GM12878 (cell line): ENCODE measurements at regions not wholly inside any gene's neighbourhood (a gene's known extent, or its start where the extent isn't known, plus 50 kb on each side); places are given as distances from the start of the nearest gene placed in this dataset.

Experiments
- ATAC-seq: fragments of 200-7000 bp; cut with Tn5 transposase; 3 replicates; pipeline ENCODE4 v1.9.1; 2020; ENCODE audit warnings: mild to moderate bottlenecking, moderate library complexity
- BruUV-seq: library from RNA; stranded (reverse); fragments of 400-500 nt; replicated peaks from 2 replicates; lab custom pipeline; 2021; lab: Mats Ljungman, UMichigan
- CTCF ChIA-PET: fragments of 300-600 bp; sonication (Branson Sonifier 250); formaldehyde crosslinking; extraction: SDS; loops from one replicate; lab custom pipeline; 2021; ENCODE audit warnings: inconsistent platforms; lab: Yijun Ruan, JAX
- POLR2A ChIA-PET: fragments of 350-600 bp; formaldehyde crosslinking; extraction: SDS; loops from one replicate; lab custom pipeline; 2021; ENCODE audit warnings: inconsistent platforms; lab: Charles Lee
- RAD21 ChIA-PET: fragments of 300-600 bp; sonication (Branson Sonifier 250); formaldehyde crosslinking; loops from one replicate; lab custom pipeline; 2023; ENCODE audit warnings: antibody characterized with exemption; ENCODE audit not compliant: unreplicated experiment; lab: Charles Lee
- SMC1A ChIA-PET: fragments of 300-600 bp; sonication (Branson Sonifier 250); formaldehyde crosslinking; loops from one replicate; lab custom pipeline; 2023; ENCODE audit not compliant: unreplicated experiment, uncharacterized antibody; lab: Charles Lee
- DNase-seq: peaks from one replicate; pipeline ENCODE4 v3.0.0-alpha.2; 2011; ENCODE audit warnings: low read depth, low spot score
- FAIRE-seq: peaks from 3 replicates; lab custom pipeline; 2011; peaks lifted over from hg19 to GRCh38; lab: Jason Lieb, UNC
- H2AFZ ChIP-seq: 2 replicates; pipeline ENCODE4 v1.6.0; 2011; ENCODE audit warnings: low read depth, low read length, control low read depth; ENCODE audit not compliant: control insufficient read depth
- H3K27ac ChIP-seq: 2 replicates; pipeline ENCODE4 v1.5.1; 2011; ENCODE audit warnings: control low read depth; ENCODE audit not compliant: control insufficient read depth, insufficient read depth
- H3K27me3 ChIP-seq, 2 experiments: replicated peaks in 1 of 2; 2 replicates each; pipeline versions ENCODE4 v1.6.0 to v1.6.1; 2011; ENCODE audit warnings: low read length in 1 of 2; ENCODE audit not compliant: control insufficient read depth in 2 of 2, insufficient read depth in 2 of 2
- H3K36me3 ChIP-seq, 2 experiments: 2 replicates each; pipeline ENCODE4 v1.5.1; 2011; ENCODE audit warnings: low read length in 1 of 2; ENCODE audit not compliant: control insufficient read depth in 2 of 2, insufficient read depth in 2 of 2
- H3K4me1 ChIP-seq: 2 replicates; pipeline ENCODE4 v1.6.1; 2011; ENCODE audit warnings: mild to moderate bottlenecking, low read length, moderate library complexity, mixed read lengths; ENCODE audit not compliant: control insufficient read depth, insufficient read depth
- H3K4me2 ChIP-seq: 2 replicates; pipeline ENCODE4 v1.6.0; 2011; ENCODE audit warnings: control low read depth; ENCODE audit not compliant: control insufficient read depth, insufficient read depth
- H3K4me3 ChIP-seq: fragments of 200-600 bp; sonication (generic); 2 replicates; pipeline ENCODE4 v1.5.1; 2016
- H3K79me2 ChIP-seq: 2 replicates; pipeline ENCODE4 v1.6.0; 2011; ENCODE audit warnings: low read length; ENCODE audit not compliant: control insufficient read depth, insufficient read depth
- H3K9ac ChIP-seq: 2 replicates; pipeline ENCODE4 v1.8.0; 2011; ENCODE audit warnings: low read length, control low read depth, mixed read lengths; ENCODE audit not compliant: control insufficient read depth, insufficient read depth
- H3K9me3 ChIP-seq: replicated peaks from 3 replicates; pipeline ENCODE4 v1.5.1; 2011; ENCODE audit warnings: mild to moderate bottlenecking, low read length; ENCODE audit not compliant: control insufficient read depth, insufficient read depth
- H4K20me1 ChIP-seq: 2 replicates; pipeline ENCODE4 v1.6.0; 2011; ENCODE audit not compliant: control insufficient read depth, insufficient read depth
- ASH2L ChIP-seq: fragments of 300-600, 200-600 bp; sonication (generic); IDR thresholded peaks from 2 replicates; pipeline ENCODE4 v1.6.1; 2017; ENCODE audit warnings: low read depth, mild to moderate bottlenecking, borderline replicate concordance
- BACH1 ChIP-seq: fragments of 450-650 bp; IDR thresholded peaks from 2 replicates; pipeline ENCODE4 v1.6.1; 2017; ENCODE audit warnings: mild to moderate bottlenecking, borderline replicate concordance
- CREB1 ChIP-seq: IDR thresholded peaks from 2 replicates; pipeline ENCODE4 v1.6.1; 2012; ENCODE audit warnings: low read depth, mild to moderate bottlenecking, inconsistent platforms
- CTCF ChIP-seq, 3 experiments: IDR thresholded peaks in 2 of 3; conservative IDR thresholded peaks in 1 of 3; 2 replicates each; pipeline ENCODE4 v1.5.1; 2011; ENCODE audit warnings: low read depth in 3 of 3, low read length in 3 of 3, mild to moderate bottlenecking in 3 of 3, control low read depth in 2 of 3, moderate library complexity in 2 of 3, inconsistent platforms in 1 of 3, mixed read lengths in 1 of 3; ENCODE audit not compliant: control insufficient read depth in 2 of 3, insufficient read depth in 1 of 3; ENCODE audit errors: extremely low read depth in 1 of 3
- E4F1 ChIP-seq: fragments of 450-650 bp; IDR thresholded peaks from 2 replicates; pipeline ENCODE4 v1.6.1; 2018; ENCODE audit warnings: borderline replicate concordance, mild to moderate bottlenecking; ENCODE audit not compliant: partially characterized antibody
- KAT2A ChIP-seq: conservative IDR thresholded peaks from 2 replicates; pipeline ENCODE4 v1.6.1; 2011; ENCODE audit warnings: low read depth, low read length; ENCODE audit not compliant: control insufficient read depth
- MYC ChIP-seq: IDR thresholded peaks from 2 replicates; pipeline ENCODE4 v1.6.1; 2011; ENCODE audit warnings: mild to moderate bottlenecking, low read length, moderate library complexity, inconsistent platforms; ENCODE audit not compliant: insufficient read depth, insufficient replicate concordance, insufficient read length, severe bottlenecking
- NR2C2 ChIP-seq: IDR thresholded peaks from 2 replicates; pipeline ENCODE4 v1.6.1; 2011; ENCODE audit warnings: borderline replicate concordance, low read depth; ENCODE audit not compliant: control insufficient read depth, insufficient read length
- PAX8 ChIP-seq: fragments of 450-650 bp; IDR thresholded peaks from 2 replicates; pipeline ENCODE4 v1.6.1; 2017; ENCODE audit warnings: mild to moderate bottlenecking, moderate library complexity
- REST ChIP-seq: IDR thresholded peaks from 2 replicates; pipeline ENCODE4 v1.6.1; 2012; ENCODE audit warnings: mild to moderate bottlenecking, low read depth, low read length
- RFX5 ChIP-seq: IDR thresholded peaks from 2 replicates; pipeline ENCODE4 v1.6.1; 2011; ENCODE audit warnings: low read depth, low read length, improper control_type of control experiment
- STAT3 ChIP-seq: IDR thresholded peaks from 2 replicates; pipeline ENCODE4 v1.6.1; 2011; ENCODE audit warnings: low read depth, low read length, improper control_type of control experiment
- TCF7 ChIP-seq: IDR thresholded peaks from 2 replicates; pipeline ENCODE4 v1.6.1; 2014; ENCODE audit warnings: antibody characterized with exemption, borderline replicate concordance
- ZNF24 ChIP-seq: fragments of 450-650 bp; IDR thresholded peaks from 2 replicates; pipeline ENCODE4 v1.6.1; 2017; ENCODE audit warnings: antibody characterized with exemption, mild to moderate bottlenecking
- ZNF274 ChIP-seq: IDR thresholded peaks from one replicate; pipeline ENCODE4 v1.8.0; 2011; ENCODE audit not compliant: insufficient read length, insufficient read depth
- ZZZ3 ChIP-seq: IDR thresholded peaks from 2 replicates; pipeline ENCODE4 v1.6.1; 2011; ENCODE audit warnings: low read depth; ENCODE audit not compliant: control insufficient read depth, insufficient read length
- WGBS: methylation state at CpG from one replicate; pipeline ENCODE4 v1.1.6; 2016; ENCODE audit warnings: low lambda C conversion rate; ENCODE audit not compliant: insufficient replicate concordance, insufficient coverage; ENCODE audit errors: missing lambda C conversion rate; 5-methylcytosine and 5-hydroxymethylcytosine counted together
- in situ Hi-C: fragments of 300-500 bp; cut with MboI; formaldehyde crosslinking; loops from 9 replicates; pipeline ENCODE4 v1.14.3; 2018; ENCODE audit warnings: mixed read lengths
- intact Hi-C: fragments of 100-400 bp; cut with micrococcal nuclease; formaldehyde crosslinking; loops from one replicate; pipeline ENCODE4 v1.14.2; 2022; ENCODE audit not compliant: unreplicated experiment

- no peak overlapping the region for H3K9ac ChIP-seq
- TF ChIP-seq REST (no peak), BACH1 (no peak), TCF7 (no peak), STAT3 (no peak), KAT2A (no peak), CTCF (IDR thresholded peaks at IDR 0.05 in 2 of 3, conservative IDR thresholded peaks at IDR 0.05 in 1 of 3; ENCODE audit: control insufficient read depth in 2 of 3, extremely low read depth in 1 of 3, insufficient read depth in 1 of 3, low read depth in 3 of 3, low read length in 3 of 3) (no peak), ZZZ3 (no peak), ASH2L (no peak), ZNF24 (no peak), MYC (no peak), NR2C2 (no peak), CREB1 (no peak), E4F1 (no peak), PAX8 (no peak), RFX5 (no peak), ZNF274 (no peak)
- ATAC-seq (no peak), FAIRE-seq (no peak), DNase-seq (no peak)
- H4K20me1 ChIP-seq, result no peaks in the 10 kb centered on the region
- H3K4me2 ChIP-seq, result no peak overlapping the region
- ChIA-PET POLR2A (no interaction called here), CTCF (no interaction called here), SMC1A (no interaction called here), RAD21 (no interaction called here)
- no peaks in the 10 kb centered on the region for H3K9me3 ChIP-seq
- BruUV-seq, result no TSS peak
- whole genome bisulfite sequencing, result 40% methylated on average over 9 of the region's 9 CpGs
- H3K27me3 ChIP-seq, result peaks cover 0 to 3% of the 10 kb centered on the region in 2 experiments; a peak in 1 of 4 replicates
- no peak overlapping the region for H3K27ac ChIP-seq
- intact Hi-C loops (no loop called here), in situ Hi-C loops (no loop called here)
- H3K4me3 ChIP-seq, result no peak overlapping the region
- H3K36me3 ChIP-seq, result no peaks in the 10 kb centered on the region
- H3K4me1 ChIP-seq, result no peaks in the 10 kb centered on the region
- no peaks in the 10 kb centered on the region for H3K79me2 ChIP-seq
- no peak overlapping the region for H2AFZ ChIP-seq
Observed at GRCh38 chr5:171585981-171586380, 166.5 kb downstream of the FGF18 start.
